ENCODE measurements at regions not wholly inside any gene's neighbourhood (a gene's known extent, or its start where the extent isn't known, plus 50 kb on each side); places are given as distances from the start of the nearest gene placed in this dataset.

DNA sequence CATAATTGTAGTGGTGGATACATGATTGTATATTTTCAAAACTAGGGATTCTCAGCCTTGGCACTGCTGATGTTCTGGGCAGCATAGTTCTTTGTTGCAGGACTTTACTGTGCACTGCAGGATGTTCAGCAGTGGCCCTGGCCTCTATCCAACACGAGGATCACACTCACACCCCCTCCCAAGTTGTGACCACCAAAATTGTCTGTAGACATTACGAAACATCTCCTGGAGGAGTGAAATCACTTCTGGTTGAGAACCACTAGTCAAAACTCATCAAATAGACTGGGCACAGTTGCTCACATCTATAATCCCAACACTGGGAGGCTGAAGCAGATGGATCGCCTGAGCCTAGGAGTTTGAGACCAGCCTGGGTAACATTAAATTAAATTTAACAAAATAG lies 123.1 kb upstream of the CDYL start:
- no peak for DNase-seq (ENCODE audit: insufficient read length, low spot score)
- no peak for TF ChIP-seq CTCF (IDR thresholded peaks at IDR 0.05; ENCODE audit: insufficient read depth, missing control alignments)
- FAIRE-seq, result no peak

- TF ChIP-seq CTCF (IDR thresholded peaks at IDR 0.05; ENCODE audit: insufficient read depth, missing control alignments), result no peak
- FAIRE-seq, result no peak
Observed at GRCh38 chr6:4651831-4652467, 124.3 kb upstream of the CDYL start.

DNA sequence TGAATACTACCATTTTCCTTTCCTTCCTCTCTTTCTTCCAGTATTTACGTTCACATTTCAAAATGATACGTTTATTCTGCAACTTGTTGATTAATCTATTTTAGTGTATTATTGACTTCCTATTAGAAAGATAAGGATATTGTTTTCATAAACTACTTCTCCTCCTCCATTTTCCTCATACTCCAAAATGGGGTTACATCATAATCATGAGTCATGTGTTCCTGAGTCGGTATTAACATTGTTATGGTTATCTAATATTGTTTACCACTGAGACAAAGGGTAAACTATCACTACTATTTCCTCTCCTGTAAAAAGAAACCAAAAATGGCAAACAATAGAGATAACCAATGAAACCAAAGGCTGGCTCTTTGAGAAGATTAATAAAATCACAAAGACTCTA lies 126.5 kb upstream of the CDYL start:
- FAIRE-seq, result no peak

More at GRCh38 chr6:4651831-4652467, 124.3 kb upstream of the CDYL start:
- no peak for DNase-seq (ENCODE audit: insufficient read length, low spot score)

GRCh38 chr6:4647414-4648365 lies 128.5 kb upstream of the CDYL start:
- no peak for FAIRE-seq
- no peak for DNase-seq (ENCODE audit: insufficient read length, low spot score)
- TF ChIP-seq CTCF (IDR thresholded peaks at IDR 0.05; ENCODE audit: insufficient read depth, missing control alignments), result no peak

More for the DNA sequence above, 126.5 kb upstream of the CDYL start:
- no peak for DNase-seq (ENCODE audit: insufficient read length, low spot score)
- TF ChIP-seq CTCF (IDR thresholded peaks at IDR 0.05; ENCODE audit: insufficient read depth, missing control alignments), result no peak

DNA sequence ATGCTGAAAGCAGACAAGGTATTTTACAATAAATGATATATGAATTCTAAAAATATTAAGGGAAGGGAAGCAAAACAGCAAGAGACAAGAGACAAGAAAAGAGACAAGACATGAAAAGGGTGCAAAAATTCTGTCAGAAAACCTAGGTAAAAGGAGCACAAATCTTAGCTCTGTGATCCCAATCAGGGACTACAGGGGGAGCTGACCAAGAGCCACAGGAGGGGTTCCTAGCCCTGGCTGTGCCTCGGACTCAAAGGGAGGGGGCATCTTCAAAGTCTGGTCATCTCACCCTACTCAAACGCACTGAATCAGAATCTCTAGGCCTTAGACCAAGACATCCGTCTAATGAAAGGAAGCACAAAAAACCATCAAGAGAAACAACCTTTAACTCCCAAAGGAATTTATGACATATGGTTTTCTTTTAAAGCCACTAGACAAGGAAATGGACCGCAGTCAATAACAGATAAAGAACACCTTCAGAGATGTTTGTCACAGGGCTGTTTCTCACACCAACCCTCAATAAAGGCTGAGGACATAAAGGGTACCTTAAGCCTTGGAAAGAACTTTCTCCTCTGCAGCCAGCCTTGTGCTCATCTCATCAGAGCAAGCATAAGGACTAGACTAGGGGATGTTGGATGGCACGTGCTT lies 130.4 kb upstream of the CDYL start:
- DNase-seq (ENCODE audit: insufficient read length, low spot score) (no peak), FAIRE-seq (no peak)
- no peak for TF ChIP-seq CTCF (IDR thresholded peaks at IDR 0.05; ENCODE audit: insufficient read depth, missing control alignments)

- DNase-seq (ENCODE audit: insufficient read length, low spot score) (no peak), FAIRE-seq (no peak)
- TF ChIP-seq CTCF (IDR thresholded peaks at IDR 0.05; ENCODE audit: insufficient read depth, missing control alignments), result no peak
Observed at GRCh38 chr6:4644996-4645395, 131.2 kb upstream of the CDYL start.

Data from D721Med (cell line).